Umbilical cord (tissue), 1 donor: ENCODE measurements at regions not wholly inside any gene's neighbourhood (a gene's known extent, or its start where the extent isn't known, plus 50 kb on each side); places are given as distances from the start of the nearest gene placed in this dataset.
"Not testable (repeated sequence)": the region's sequence is repeated elsewhere in the genome, so short reads cannot be mapped to it uniquely, and the experiment has no call there.

Experiments
- DNase-seq: peaks from one replicate; pipeline ENCODE4 v3.0.0-alpha.2; 2015; ENCODE audit warnings: low spot score

- DNase-seq = no peak
These were observed 56.2 kb upstream of the ANXA1 start for GRCh38 chr9:73095425-73095824.

GRCh38 chr9:73093740-73094379 lies 57.8 kb upstream of the ANXA1 start:
- no peak for DNase-seq

- DNase-seq = no peak
These were observed 58.5 kb upstream of the ANXA1 start for GRCh38 chr9:73093016-73093739.

GRCh38 chr9:73091909-73092308 lies 59.8 kb upstream of the ANXA1 start:
- DNase-seq = no peak

- DNase-seq = no peak
These were observed 61.5 kb upstream of the ANXA1 start for GRCh38 chr9:73090214-73090613.

- no peak for DNase-seq
These were observed 62.2 kb upstream of the ANXA1 start for GRCh38 chr9:73089304-73089985.

- not testable (repeated sequence) for DNase-seq
These were observed 63.8 kb upstream of the ANXA1 start for GRCh38 chr9:73087876-73088275.

- no peak for DNase-seq
These were observed 68.1 kb upstream of the ANXA1 start for GRCh38 chr9:73083519-73083918.

- peak; percentile 80 for DNase-seq
These were observed 69.5 kb upstream of the ANXA1 start for GRCh38 chr9:73081979-73082657.

GRCh38 chr9:73080110-73080694 lies 71.5 kb upstream of the ANXA1 start:
- DNase-seq = peak; percentile 8

GRCh38 chr9:73079326-73079725 lies 72.3 kb upstream of the ANXA1 start:
- DNase-seq = no peak

GRCh38 chr9:73077625-73078030 lies 74.0 kb upstream of the ANXA1 start:
- no peak for DNase-seq

- DNase-seq = no peak
These were observed 74.7 kb upstream of the ANXA1 start for GRCh38 chr9:73076970-73077369.

GRCh38 chr9:73074176-73074708 lies 77.4 kb upstream of the ANXA1 start:
- no peak for DNase-seq

- DNase-seq = no peak
These were observed 78.1 kb upstream of the ANXA1 start for GRCh38 chr9:73073337-73074175.

- DNase-seq = no peak
These were observed 84.6 kb upstream of the ANXA1 start for GRCh38 chr9:73067074-73067473.

GRCh38 chr9:73065439-73065838 lies 86.2 kb upstream of the ANXA1 start:
- no peak for DNase-seq

- DNase-seq = no peak
These were observed 87.3 kb upstream of the ANXA1 start for GRCh38 chr9:73064315-73064714.

- DNase-seq = no peak
These were observed 90.5 kb upstream of the ANXA1 start for GRCh38 chr9:73061146-73061545.

GRCh38 chr9:73059247-73059646 lies 92.4 kb upstream of the ANXA1 start:
- DNase-seq = no peak

GRCh38 chr9:73056245-73056644 lies 95.4 kb upstream of the ANXA1 start:
- DNase-seq = no peak
